ENCODE measurements at regions not wholly inside any gene's neighbourhood (a gene's known extent, or its start where the extent isn't known, plus 50 kb on each side); places are given as distances from the start of the nearest gene placed in this dataset.

DNA sequence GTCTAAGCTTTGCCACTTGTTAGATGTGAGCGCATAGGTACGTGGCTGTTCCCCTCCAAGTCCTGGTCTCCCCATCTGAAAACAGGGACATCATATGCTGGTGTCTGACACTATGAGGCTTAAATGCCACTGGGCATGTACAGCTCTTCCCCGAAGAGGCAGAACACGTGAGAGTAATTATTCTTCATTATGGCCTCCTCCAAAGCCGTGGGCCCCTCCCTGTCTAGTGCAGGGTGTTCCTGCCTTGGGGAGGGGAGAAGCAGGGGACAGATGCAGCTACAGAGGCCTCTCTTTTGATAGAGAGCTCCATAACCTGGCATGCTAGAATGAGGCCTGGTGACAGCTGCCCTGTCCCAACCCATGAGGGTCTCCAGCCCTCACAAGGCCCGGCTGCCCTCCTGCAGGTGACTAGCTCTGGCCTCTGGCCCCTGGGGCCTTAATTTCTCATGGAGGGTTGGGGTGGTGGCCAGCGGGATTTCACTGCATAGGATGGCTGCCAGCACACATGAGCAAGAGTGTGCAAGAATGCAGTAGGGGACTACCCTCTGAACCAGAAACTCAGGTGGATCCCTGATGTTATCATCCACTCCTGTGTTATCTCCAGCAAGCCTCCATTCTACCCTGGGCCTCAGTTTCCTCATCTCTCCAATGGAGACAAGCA lies 334.6 kb downstream of the MN1 start:
- no peak for TF ChIP-seq POLR2A (IDR thresholded peaks at IDR 0.05)
- TF ChIP-seq, protein P1, sequence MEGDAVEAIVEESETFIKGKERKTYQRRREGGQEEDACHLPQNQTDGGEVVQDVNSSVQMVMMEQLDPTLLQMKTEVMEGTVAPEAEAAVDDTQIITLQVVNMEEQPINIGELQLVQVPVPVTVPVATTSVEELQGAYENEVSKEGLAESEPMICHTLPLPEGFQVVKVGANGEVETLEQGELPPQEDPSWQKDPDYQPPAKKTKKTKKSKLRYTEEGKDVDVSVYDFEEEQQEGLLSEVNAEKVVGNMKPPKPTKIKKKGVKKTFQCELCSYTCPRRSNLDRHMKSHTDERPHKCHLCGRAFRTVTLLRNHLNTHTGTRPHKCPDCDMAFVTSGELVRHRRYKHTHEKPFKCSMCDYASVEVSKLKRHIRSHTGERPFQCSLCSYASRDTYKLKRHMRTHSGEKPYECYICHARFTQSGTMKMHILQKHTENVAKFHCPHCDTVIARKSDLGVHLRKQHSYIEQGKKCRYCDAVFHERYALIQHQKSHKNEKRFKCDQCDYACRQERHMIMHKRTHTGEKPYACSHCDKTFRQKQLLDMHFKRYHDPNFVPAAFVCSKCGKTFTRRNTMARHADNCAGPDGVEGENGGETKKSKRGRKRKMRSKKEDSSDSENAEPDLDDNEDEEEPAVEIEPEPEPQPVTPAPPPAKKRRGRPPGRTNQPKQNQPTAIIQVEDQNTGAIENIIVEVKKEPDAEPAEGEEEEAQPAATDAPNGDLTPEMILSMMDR (IDR thresholded peaks at IDR 0.05): no peak

Measured in adrenal gland (tissue), 5 donors.